Activated gamma-delta T cell (primary cell): ENCODE measurements at regions not wholly inside any gene's neighbourhood (a gene's known extent, or its start where the extent isn't known, plus 50 kb on each side); places are given as distances from the start of the nearest gene placed in this dataset.

Experiments used
- DNase-seq: peaks from one replicate; lab custom pipeline; 2025; lab: John Stamatoyannopoulos, UW

- no peak for DNase-seq
These were observed 291.0 kb upstream of the SOX11 start for GRCh38 chr2:5401115-5401657.

DNA sequence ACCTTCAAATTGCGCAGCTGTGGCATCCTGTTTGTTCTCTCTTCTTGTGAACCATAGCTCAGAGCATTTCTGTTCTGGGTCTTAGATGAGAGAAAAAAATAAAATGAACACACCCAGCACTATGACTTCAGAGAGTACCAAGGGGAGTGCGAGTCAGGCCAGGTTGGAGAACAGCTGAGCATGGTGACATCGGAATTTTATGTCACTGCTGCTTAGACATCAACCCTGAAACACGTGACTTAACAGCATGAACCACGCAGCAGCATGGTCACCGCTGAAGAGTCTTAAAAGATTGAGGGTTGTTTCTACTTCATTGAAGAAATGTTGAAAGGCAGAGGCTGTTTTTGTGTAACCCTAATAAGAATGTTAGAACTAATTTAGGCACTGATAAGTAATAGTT is 288.8 kb upstream of the SOX11 start:
- DNase-seq: no peak

GRCh38 chr2:5409898-5410381 is 282.2 kb upstream of the SOX11 start:
- DNase-seq: no peak

- no peak for DNase-seq
These were observed 281.0 kb upstream of the SOX11 start for GRCh38 chr2:5410991-5411700.

GRCh38 chr2:5412001-5412400 is 280.2 kb upstream of the SOX11 start:
- DNase-seq: no peak

DNA sequence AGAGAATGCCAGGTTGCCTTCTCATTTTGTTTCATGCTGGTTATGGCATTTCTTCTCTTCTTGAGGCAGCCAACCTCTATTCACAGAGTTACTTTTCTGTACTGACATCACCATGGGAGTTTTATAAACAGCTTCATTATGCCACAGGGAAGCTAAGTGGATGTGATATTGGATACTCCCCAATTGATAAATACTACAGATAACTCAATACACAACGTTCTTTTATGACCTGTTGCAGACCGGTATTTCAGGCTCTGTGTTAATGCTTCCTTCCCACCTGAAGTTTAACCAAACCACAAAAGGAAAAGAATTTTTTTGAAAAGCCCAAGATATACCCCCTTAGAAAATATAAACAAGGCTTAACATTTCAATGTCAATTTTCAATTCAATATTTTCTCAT is 258.3 kb upstream of the SOX11 start:
- no peak for DNase-seq

DNA sequence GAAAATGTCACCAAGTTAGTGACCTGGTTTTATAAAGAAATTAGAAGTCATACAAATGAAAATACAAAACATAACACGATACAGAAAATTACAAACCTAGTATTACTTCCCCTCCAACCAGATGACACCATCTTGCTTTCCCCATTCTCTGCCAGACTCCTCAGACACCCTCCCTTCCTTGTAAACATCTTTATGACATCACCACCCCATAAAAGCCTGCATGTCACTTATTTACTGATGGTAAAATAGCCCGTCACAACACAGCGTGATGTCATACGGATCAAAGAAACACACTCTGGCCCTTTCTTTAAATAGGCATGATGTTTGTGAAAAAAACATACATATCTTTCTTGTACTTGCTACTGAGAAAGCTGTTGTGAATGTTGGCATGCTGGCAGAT is 254.8 kb upstream of the SOX11 start:
- no peak for DNase-seq

DNA sequence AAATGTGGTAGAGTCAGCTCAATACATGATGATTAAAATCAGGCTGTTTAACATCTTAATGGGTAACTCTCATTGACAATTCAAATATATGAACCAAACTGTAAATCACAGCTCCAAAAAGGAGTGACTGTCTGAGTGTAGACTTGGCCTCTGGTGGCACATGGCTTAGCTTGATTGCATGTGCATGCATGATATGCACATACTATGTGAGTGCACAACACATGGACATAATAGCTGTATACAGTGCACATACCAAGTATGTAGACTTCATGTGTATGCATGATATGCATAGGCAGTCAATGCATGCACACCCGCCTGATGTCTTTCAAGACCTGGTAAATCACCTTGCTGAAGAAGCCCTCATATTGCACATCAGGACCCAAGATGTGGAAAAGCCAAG is 252.0 kb upstream of the SOX11 start:
- no peak for DNase-seq

DNA sequence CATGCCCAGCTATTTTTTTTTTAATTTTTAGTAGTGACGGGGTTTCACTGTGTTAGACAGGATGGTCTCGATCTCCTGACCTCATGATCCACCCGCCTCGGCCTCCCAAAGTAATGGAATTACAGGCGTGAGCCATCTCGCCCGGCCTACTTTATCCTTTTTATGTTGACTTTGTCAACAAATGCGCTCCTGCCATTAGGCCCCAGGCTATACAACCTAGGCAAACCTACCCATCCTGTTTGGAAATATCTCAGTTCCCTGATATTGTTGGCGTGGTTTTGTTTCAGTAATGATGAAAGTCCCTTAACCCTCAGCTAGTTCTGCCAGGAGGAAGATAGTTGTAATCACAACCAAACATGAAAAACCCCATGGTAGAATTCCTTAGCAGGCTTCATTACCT is 249.4 kb upstream of the SOX11 start:
- no peak for DNase-seq

GRCh38 chr2:5444168-5444567 is 248.0 kb upstream of the SOX11 start:
- DNase-seq: no peak

DNA sequence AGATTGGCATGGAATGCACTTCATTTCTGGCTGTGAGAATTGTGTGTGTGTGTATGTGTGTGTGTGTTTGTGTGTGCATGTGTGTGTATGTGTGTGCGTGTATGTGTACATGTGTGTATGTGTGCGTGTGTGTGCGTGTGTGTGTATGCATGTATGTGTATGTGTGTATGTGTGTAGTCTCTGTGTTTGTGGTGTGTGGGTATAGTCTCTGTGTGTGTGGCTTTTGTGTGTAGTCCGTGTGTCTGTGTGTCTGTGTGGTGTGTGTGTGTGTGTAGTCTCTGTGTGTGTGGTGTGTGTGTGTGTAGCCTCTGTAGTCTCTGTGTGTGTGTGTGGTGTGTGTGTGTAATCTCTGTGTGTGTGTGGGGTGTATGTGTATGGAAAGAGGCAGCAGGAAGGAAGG is 247.3 kb upstream of the SOX11 start:
- DNase-seq: no peak

GRCh38 chr2:5449867-5450266 is 242.3 kb upstream of the SOX11 start:
- no peak for DNase-seq

GRCh38 chr2:5453220-5454050 is 238.7 kb upstream of the SOX11 start:
- DNase-seq: no peak

DNA sequence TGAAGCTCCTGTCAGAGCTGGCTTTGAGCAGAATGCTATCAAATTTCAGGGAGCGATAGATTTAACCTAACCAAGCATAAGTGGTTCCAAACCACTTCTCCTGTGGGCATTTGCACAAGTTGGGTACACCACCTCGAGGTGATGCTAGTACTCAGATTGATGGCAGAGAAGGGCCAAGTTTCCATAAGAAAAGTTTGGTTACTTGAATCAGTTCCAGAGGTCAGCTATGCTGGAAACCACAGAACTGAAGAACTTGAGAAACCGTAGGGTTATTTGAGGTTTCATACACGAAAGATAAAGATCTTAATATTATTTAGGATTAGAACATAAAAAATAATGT is 238.2 kb upstream of the SOX11 start:
- no peak for DNase-seq

- no peak for DNase-seq
These were observed 233.1 kb upstream of the SOX11 start for GRCh38 chr2:5459041-5459440.

- no peak for DNase-seq
These were observed 227.5 kb upstream of the SOX11 start for GRCh38 chr2:5464657-5465056.

GRCh38 chr2:5465859-5466258 is 226.3 kb upstream of the SOX11 start:
- no peak for DNase-seq

DNA sequence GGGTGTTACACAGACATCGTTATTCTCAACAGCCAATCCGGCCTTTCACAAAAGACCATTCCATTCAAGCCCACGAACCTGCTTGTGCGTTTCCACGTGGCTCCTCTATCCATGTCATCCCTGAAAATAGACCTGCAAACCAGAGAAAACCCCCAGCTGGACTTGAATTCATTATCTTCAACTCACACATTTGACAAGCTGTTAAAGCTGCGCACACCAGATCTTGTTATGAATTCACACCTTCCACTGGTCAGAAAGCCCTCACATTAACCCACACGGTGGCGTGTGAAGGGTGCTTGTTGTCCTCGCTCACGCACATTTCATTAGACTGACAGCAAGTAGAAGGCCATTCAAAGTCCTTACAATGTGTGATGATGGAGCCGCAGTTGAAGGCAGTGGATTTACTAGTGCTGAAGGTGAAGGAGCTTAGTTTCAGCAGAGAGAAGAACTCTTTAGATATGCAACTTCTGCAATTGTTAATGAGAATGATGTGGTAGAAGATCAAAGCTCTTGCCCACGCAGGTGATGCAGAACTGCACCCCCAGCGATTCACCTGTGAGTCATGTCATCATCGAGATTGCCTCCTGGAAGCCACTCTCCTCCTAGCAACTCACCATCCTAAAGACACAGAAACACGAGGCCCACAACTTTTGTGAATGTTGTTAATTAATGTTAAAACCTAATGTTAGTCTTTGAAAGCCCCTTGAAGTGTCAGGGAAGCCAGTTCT is 224.8 kb upstream of the SOX11 start:
- DNase-seq: no peak

DNA sequence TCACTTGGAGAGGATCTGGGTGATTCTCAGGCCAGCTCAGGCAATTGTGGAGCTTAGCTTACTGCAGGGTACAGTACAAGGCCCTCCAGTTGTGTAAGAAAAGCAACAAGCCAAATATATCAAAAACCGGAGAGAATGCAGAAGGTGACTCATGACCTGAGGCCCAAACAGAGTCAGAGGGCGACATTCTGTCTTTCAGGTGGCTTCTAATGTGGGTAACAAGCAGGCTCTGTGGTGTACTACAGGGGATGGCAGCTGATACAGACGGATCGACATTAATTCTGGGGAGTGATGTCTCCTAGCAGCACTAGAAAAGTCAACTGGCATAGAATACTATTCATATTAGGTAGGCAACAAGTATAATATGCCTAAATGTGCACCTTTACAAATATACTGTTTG is 219.5 kb upstream of the SOX11 start:
- DNase-seq: no peak

- no peak for DNase-seq
These were observed 218.5 kb upstream of the SOX11 start for GRCh38 chr2:5473635-5474034.

GRCh38 chr2:5474716-5475115 is 217.5 kb upstream of the SOX11 start:
- DNase-seq: no peak

- no peak for DNase-seq
These were observed 212.8 kb upstream of the SOX11 start for GRCh38 chr2:5479265-5479928.
